ENCODE measurements at regions not wholly inside any gene's neighbourhood (a gene's known extent, or its start where the extent isn't known, plus 50 kb on each side); places are given as distances from the start of the nearest gene placed in this dataset.

DNA sequence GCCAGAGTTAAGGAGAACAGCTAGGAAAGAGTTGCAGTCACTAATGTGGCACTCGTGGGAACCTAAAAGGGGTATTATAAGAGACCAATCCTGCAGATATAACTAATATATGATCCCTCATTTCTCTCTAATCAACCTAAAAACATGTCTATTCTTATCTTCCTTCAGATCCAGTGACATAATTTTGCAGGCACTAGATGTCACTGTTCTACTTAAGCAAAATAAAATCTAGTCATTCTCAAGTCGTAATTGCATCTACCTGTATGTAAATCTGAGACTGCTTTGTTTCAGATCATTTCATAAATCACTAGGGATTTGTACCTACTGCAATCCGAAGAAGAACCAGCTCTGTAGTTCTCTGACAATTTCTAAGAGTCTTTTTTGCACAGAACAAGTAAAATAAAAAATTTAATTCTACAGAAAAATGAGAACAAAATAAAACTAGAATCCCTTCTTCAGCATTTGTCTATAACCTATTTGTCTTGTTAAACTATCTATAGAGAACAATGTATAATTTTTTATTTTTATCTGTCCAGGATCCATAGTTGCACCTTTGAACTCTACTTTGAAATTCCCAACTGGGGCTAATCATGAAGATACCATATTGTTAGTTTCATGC lies 56.5 kb upstream of the ERBB4 start:
- no peak for DNase-seq (ENCODE audit: low spot score)
- intact Hi-C loops (cut with DNase I) = no loop called here

DNA sequence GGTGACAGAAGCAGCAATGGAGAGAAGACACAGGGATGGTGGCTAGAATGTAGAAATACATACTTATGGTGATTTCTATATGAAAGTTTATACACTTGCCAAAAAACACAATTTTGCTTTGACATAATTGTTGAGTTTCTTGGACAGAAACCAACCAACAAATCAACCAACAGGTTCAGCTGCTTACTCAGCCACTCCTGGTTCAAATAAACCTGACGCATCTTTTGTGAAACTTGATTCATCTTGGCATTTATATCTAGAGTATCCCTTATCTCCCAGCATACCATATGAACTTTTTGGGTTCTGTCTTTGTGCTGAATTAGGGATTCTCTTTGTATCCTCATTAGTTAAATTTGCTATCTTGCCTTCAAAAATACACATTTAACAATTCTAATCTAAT lies 54.1 kb upstream of the ERBB4 start:
- intact Hi-C loops (cut with DNase I) = no loop called here

More for the DNA sequence above, 54.1 kb upstream of the ERBB4 start:
- no peak for DNase-seq (ENCODE audit: low spot score)

Small RNA genes in the stretch of these regions (microRNA-seq; reads per million reads assigned to microRNA genes)
- gene MIR4776-1 (ENCODE audit: borderline microRNAs expressed in 2 of 2) (0 reads per million in 2 donors), gene MIR4776-2 (ENCODE audit: borderline microRNAs expressed in 2 of 2) (0 reads per million in 2 donors)
